Sigmoid colon (tissue), 4 donors: ENCODE measurements at regions not wholly inside any gene's neighbourhood (a gene's known extent, or its start where the extent isn't known, plus 50 kb on each side); places are given as distances from the start of the nearest gene placed in this dataset.

Source experiments
- CTCF ChIP-seq, 4 experiments: fragments of 450-650 bp in 3 of 4; fragments of 200-600 bp in 1 of 4; IDR thresholded peaks; one replicate each; pipeline ENCODE4 v1.5.1; 2016 to 2019; ENCODE audit warnings: antibody characterized with exemption in 4 of 4, mild to moderate bottlenecking in 3 of 4, moderate library complexity in 2 of 4
- EP300 ChIP-seq, 4 donors: sonication (generic); formaldehyde crosslinking; IDR thresholded peaks; one replicate each; pipeline ENCODE4 v1.6.1; 2017; ENCODE audit warnings: antibody characterized with exemption in 4 of 4
- POLR2A ChIP-seq, 2 donors: fragments of 450-650 bp; IDR thresholded peaks; one replicate each; pipeline ENCODE4 v1.6.1; 2016; ENCODE audit warnings: antibody characterized with exemption in 2 of 2, mild to moderate bottlenecking in 2 of 2, moderate library complexity in 2 of 2

- TF ChIP-seq POLR2A (IDR thresholded peaks at IDR 0.05) (no peak), EP300 (IDR thresholded peaks at IDR 0.05) (no peak), CTCF (IDR thresholded peaks at IDR 0.05) (no peak)
Observed at GRCh38 chr9:1462626-1463308, 412.6 kb downstream of the DMRT2 start.
